SU-DHL-6 (cell line): ENCODE measurements at regions not wholly inside any gene's neighbourhood (a gene's known extent, or its start where the extent isn't known, plus 50 kb on each side); places are given as distances from the start of the nearest gene placed in this dataset.

ENCODE experiments used
- EZH2phosphoT487 ChIP-seq: fragments of 200-600 bp; sonication (generic), shearing (Covaris generic); conservative IDR thresholded peaks from 2 replicates; pipeline ENCODE4 v1.6.1; 2018; ENCODE audit warnings: mild to moderate bottlenecking, antibody characterized with exemption, low read length, moderate library complexity, mixed read lengths
- TF ChIP-seq, protein P1 (sequence below): fragments of 200-600 bp; sonication (generic); IDR thresholded peaks from one replicate; pipeline ENCODE4 v1.5.1; 2017; ENCODE audit warnings: antibody characterized with exemption, mild to moderate bottlenecking, low read length, moderate library complexity; ENCODE audit not compliant: insufficient read depth, poor library complexity, severe bottlenecking

- TF ChIP-seq, protein P1, sequence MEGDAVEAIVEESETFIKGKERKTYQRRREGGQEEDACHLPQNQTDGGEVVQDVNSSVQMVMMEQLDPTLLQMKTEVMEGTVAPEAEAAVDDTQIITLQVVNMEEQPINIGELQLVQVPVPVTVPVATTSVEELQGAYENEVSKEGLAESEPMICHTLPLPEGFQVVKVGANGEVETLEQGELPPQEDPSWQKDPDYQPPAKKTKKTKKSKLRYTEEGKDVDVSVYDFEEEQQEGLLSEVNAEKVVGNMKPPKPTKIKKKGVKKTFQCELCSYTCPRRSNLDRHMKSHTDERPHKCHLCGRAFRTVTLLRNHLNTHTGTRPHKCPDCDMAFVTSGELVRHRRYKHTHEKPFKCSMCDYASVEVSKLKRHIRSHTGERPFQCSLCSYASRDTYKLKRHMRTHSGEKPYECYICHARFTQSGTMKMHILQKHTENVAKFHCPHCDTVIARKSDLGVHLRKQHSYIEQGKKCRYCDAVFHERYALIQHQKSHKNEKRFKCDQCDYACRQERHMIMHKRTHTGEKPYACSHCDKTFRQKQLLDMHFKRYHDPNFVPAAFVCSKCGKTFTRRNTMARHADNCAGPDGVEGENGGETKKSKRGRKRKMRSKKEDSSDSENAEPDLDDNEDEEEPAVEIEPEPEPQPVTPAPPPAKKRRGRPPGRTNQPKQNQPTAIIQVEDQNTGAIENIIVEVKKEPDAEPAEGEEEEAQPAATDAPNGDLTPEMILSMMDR, result no peak
- no peak for TF ChIP-seq EZH2phosphoT487
These were observed 243.6 kb downstream of the CLIC5 start for GRCh38 chr6:45772051-45772450.
